Esophagus squamous epithelium (tissue), 5 donors: ENCODE measurements at regions not wholly inside any gene's neighbourhood (a gene's known extent, or its start where the extent isn't known, plus 50 kb on each side); places are given as distances from the start of the nearest gene placed in this dataset.

Experiments
- DNase-seq: peaks from one replicate; lab custom pipeline; 2025; lab: John Stamatoyannopoulos, UW
- H3K27ac ChIP-seq, 4 donors: fragments of 200-600 bp; sonication (generic); one replicate each; pipeline ENCODE4 v1.5.1; 2016 to 2019; ENCODE audit warnings: mild to moderate bottlenecking in 1 of 4
- H3K27me3 ChIP-seq, 4 donors: fragments of 200-600 bp; sonication (generic); 1 replicate in 3 of 4; 2 replicates in 1 of 4; pipeline versions ENCODE4 v1.5.1 to v1.6.0; 2017 to 2021; ENCODE audit warnings: antibody characterized with exemption in 1 of 4
- H3K36me3 ChIP-seq, 3 donors: fragments of 200-600 bp; sonication (generic); one replicate each; pipeline ENCODE4 v1.5.1; 2016 to 2019
- H3K4me1 ChIP-seq, 3 donors: fragments of 200-600 bp; sonication (generic); one replicate each; pipeline ENCODE4 v1.5.1; 2017 to 2019
- H3K4me3 ChIP-seq, 4 donors: fragments of 200-600 bp; sonication (generic); 1 replicate in 3 of 4; 2 replicates in 1 of 4; pipeline ENCODE4 v1.5.1; 2016 to 2019; ENCODE audit warnings: mild to moderate bottlenecking in 2 of 4, moderate library complexity in 1 of 4
- H3K9me3 ChIP-seq, 3 donors: fragments of 200-600 bp; sonication (generic); one replicate each; pipeline ENCODE4 v1.5.1; 2016 to 2019
- POLR2A ChIP-seq, 4 donors: fragments of 450-650 bp; IDR thresholded peaks; one replicate each; pipeline ENCODE4 v1.6.1; 2017; ENCODE audit warnings: antibody characterized with exemption in 4 of 4, mild to moderate bottlenecking in 4 of 4, moderate library complexity in 3 of 4
- WGBS, 2 donors: methylation state at CpG; one replicate each; pipeline ENCODE4 v1.1.5; 2018; 5-methylcytosine and 5-hydroxymethylcytosine counted together
- intact Hi-C: fragments of 100-400 bp; cut with DNase I; formaldehyde crosslinking; loops from one replicate; pipeline ENCODE4 v1.15.0; 2022
- TF ChIP-seq, protein P1 (sequence below), 6 experiments: fragments of 450-650 bp in 4 of 6; fragments of 200-600 bp in 2 of 6; sonication (generic) in 2 of 6; IDR thresholded peaks; one replicate each; pipeline ENCODE4 v1.5.1; 2016 to 2019; ENCODE audit warnings: antibody characterized with exemption in 6 of 6, mild to moderate bottlenecking in 4 of 6, moderate library complexity in 4 of 6
- donor health status: DM: yes; HTN: yes; CAD: no.

GRCh38 chr2:23283653-23284052 is 101.3 kb upstream of the KLHL29 start:
- intact Hi-C loops: no loop called here
- Histone ChIP-seq H3K4me1 (peaks cover 0 to 23% (median 4%) of the 10 kb centered on the region in 3 donors), H3K9me3 (no peaks in the 10 kb centered on the region), H3K27ac (no peak overlapping the region), H3K4me3 (no peak overlapping the region), H3K27me3 (no peaks in the 10 kb centered on the region), H3K36me3 (no peaks in the 10 kb centered on the region)
- WGBS, 2 donors: 40 to 50% methylated on average over 3 of the region's 3 CpGs
- no peak for DNase-seq
- TF ChIP-seq POLR2A (IDR thresholded peaks at IDR 0.05): no peak
- TF ChIP-seq, protein P1, sequence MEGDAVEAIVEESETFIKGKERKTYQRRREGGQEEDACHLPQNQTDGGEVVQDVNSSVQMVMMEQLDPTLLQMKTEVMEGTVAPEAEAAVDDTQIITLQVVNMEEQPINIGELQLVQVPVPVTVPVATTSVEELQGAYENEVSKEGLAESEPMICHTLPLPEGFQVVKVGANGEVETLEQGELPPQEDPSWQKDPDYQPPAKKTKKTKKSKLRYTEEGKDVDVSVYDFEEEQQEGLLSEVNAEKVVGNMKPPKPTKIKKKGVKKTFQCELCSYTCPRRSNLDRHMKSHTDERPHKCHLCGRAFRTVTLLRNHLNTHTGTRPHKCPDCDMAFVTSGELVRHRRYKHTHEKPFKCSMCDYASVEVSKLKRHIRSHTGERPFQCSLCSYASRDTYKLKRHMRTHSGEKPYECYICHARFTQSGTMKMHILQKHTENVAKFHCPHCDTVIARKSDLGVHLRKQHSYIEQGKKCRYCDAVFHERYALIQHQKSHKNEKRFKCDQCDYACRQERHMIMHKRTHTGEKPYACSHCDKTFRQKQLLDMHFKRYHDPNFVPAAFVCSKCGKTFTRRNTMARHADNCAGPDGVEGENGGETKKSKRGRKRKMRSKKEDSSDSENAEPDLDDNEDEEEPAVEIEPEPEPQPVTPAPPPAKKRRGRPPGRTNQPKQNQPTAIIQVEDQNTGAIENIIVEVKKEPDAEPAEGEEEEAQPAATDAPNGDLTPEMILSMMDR (IDR thresholded peaks at IDR 0.05): no peak

DNA sequence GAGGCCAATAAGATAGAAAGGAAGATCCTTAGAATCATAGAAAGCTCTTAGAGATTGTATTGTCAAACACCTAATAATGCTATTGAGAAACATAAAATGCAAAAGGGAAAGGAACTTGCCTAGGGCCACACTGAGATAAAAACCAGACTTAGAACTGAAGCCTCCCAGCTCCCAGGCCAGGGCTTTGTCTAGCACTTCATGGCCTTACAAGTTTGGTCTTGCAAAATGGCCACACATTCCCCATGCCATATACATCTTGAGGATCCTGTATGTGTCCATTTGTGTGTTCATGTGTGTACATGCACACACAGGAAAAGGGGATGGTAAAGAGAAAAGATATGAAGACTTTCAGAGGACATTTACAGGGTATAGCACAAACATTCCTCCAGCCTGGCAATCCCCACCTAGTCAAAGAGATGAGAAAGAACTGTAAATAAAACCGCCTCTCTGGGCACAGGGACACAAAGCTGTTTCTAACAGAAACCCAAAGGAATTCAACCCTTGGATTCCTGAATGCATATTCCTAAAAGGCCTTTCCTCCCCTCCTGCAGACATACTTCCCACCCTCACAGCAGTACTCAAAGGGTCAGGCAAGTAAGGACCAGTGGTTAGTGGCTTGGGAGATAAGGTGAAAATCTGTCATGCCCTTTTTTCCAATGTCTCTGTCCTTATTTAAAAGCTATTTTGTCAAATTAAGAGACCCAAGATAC is 99.7 kb upstream of the KLHL29 start:
- H3K27me3 ChIP-seq: no peaks in the 10 kb centered on the region
- no peak for TF ChIP-seq POLR2A (IDR thresholded peaks at IDR 0.05)
- TF ChIP-seq, protein P1 (IDR thresholded peaks at IDR 0.05): no peak
- peaks cover 0 to 23% (median 4%) of the 10 kb centered on the region in 3 donors for H3K4me1 ChIP-seq
- H3K9me3 ChIP-seq: no peaks in the 10 kb centered on the region
- H3K27ac ChIP-seq: peak overlapping the region in 1 of 4 donors; percentile 75
- no peak overlapping the region for H3K4me3 ChIP-seq
- intact Hi-C loops: no loop called here
- no peaks in the 10 kb centered on the region for H3K36me3 ChIP-seq
- 60 to 100% methylated on average over 1 of the region's 1 CpG for WGBS, 2 donors
- no peak for DNase-seq

DNA sequence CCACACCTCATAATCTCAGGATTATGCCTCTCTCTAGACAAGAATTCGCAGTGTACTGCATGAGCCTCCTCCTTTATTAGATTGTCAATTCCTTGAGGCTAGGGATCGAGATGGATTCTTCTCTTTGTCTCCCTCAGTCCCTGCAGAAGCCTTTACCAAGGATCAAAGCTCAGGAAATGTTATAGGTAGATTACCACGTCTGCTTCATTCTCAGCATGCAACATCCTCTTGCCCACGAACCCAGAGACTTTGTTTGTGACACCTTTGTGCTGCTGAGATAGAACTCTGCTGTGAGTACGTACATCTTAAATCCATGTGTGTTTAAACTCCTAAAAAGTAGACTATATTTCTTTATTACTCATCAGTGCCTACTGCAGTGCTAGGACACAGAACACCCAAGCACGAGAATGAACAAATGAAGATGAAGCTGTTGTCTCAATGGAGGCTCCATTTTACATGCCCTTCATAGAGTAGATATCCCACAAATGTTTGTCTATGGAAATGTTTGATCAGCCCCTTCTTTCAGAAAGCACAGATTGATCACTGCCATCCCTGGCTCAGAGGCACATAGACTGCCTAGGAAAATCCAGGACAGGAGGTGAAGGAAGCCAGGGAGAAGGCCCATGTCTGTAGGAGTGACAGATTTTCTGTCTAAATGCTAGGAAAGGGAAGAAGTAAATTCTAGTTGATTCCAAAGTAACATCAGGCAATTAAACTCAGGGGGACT is 98.8 kb upstream of the KLHL29 start:
- Histone ChIP-seq H3K4me1 (peaks cover 0 to 23% (median 4%) of the 10 kb centered on the region in 3 donors), H3K27ac (peak overlapping the region in 3 of 4 donors; percentile 52 to 82 (median 75)), H3K27me3 (no peaks in the 10 kb centered on the region), H3K36me3 (no peaks in the 10 kb centered on the region), H3K9me3 (no peaks in the 10 kb centered on the region), H3K4me3 (no peak overlapping the region)
- TF ChIP-seq, protein P1 (IDR thresholded peaks at IDR 0.05): no peak
- no peak for TF ChIP-seq POLR2A (IDR thresholded peaks at IDR 0.05)
- no peak for DNase-seq
- intact Hi-C loops: no loop called here
- WGBS, 2 donors: 55 to 75% methylated on average over 6 of the region's 6 CpGs

DNA sequence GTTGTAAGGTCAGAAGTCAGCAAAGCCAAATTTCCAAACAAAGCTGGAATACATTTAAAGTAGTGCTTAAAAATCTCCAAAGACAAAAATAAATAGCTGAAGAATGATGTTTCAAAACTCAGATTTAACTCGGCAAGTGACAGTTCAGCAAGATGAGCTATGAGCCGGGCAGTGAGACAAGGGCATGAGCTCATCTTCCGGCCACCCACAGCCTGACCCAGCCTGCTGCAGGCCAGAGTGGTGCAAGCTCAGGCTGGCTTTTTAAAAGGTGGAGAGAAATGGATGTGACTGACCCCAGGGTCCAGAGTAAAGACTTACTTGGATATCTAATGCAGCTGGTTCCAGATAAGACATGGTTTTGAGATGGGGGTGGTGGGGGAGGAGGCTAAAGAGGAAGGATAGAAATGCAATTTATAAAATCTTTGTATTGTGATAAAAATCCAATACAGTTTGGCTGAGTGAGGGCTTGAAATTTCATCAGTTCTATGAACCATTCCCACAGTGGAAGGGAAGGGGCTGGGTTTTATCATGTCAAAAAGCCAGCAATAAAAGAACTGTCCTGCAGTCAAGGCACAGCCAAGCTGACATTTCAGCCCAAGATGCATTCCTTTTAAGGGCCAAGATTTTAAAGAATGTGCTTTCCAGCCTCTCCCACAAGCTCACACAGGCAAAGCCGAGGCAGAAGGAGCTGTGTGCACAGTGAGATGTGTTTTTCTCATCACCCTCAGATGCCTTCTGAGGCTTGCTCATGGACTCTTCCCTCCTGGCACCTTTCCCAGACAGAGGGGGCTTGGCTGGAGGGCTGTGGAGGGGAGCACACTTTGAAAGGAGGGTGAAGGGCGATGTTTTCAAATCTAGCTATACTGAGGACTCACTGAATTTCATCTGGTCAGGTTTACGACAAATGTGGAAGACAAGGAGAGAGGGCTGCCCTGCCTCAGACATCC is 97.9 kb upstream of the KLHL29 start:
- intact Hi-C loops: no loop called here
- 23 to 52% methylated on average over 5 to 6 of the region's 6 CpGs for WGBS, 2 donors
- TF ChIP-seq, protein P1 (IDR thresholded peaks at IDR 0.05): no peak
- no peak for TF ChIP-seq POLR2A (IDR thresholded peaks at IDR 0.05)
- no peaks in the 10 kb centered on the region for H3K27me3 ChIP-seq
- H3K4me1 ChIP-seq: peaks cover 0 to 23% (median 4%) of the 10 kb centered on the region in 3 donors
- H3K9me3 ChIP-seq: no peaks in the 10 kb centered on the region
- H3K27ac ChIP-seq: peak overlapping the region; percentile 29 to 82 (median 64)
- H3K4me3 ChIP-seq: no peak overlapping the region
- no peaks in the 10 kb centered on the region for H3K36me3 ChIP-seq
- DNase-seq: no peak
